Lung (tissue), 11 donors: ENCODE measurements at regions not wholly inside any gene's neighbourhood (a gene's known extent, or its start where the extent isn't known, plus 50 kb on each side); places are given as distances from the start of the nearest gene placed in this dataset.

ENCODE experiments used
- ATAC-seq: fragments of 200-7000 bp; cut with Tn5 transposase; one replicate; pipeline ENCODE4 v1.9.1; 2020; ENCODE audit warnings: moderate number of reproducible peaks; ENCODE audit not compliant: insufficient read depth, low FRiP score
- DNase-seq, 3 donors: peaks; one replicate each; pipeline ENCODE4 v3.0.0-alpha.2; 2013 to 2017
- H3K27ac ChIP-seq, 2 donors: one replicate each; pipeline ENCODE4 v1.5.1; 2013; ENCODE audit warnings: mild to moderate bottlenecking in 2 of 2, moderate library complexity in 2 of 2, control low read depth in 1 of 2, inconsistent platforms in 1 of 2, low read depth in 1 of 2, low read length in 1 of 2
- H3K27me3 ChIP-seq, 3 donors: one replicate each; pipeline ENCODE4 v1.5.1; 2013; ENCODE audit warnings: low read length in 2 of 3; ENCODE audit not compliant: control insufficient read depth in 3 of 3, insufficient read depth in 3 of 3
- H3K36me3 ChIP-seq, 4 donors: one replicate each; pipeline ENCODE4 v1.5.1; 2013; ENCODE audit warnings: low read length in 4 of 4, mild to moderate bottlenecking in 1 of 4, moderate library complexity in 1 of 4; ENCODE audit not compliant: control insufficient read depth in 4 of 4, insufficient read depth in 4 of 4
- H3K4me1 ChIP-seq, 5 donors: one replicate each; pipeline ENCODE4 v1.5.1; 2013; ENCODE audit warnings: low read length in 5 of 5, mild to moderate bottlenecking in 2 of 5, moderate library complexity in 1 of 5; ENCODE audit not compliant: control insufficient read depth in 5 of 5, insufficient read depth in 5 of 5
- H3K4me3 ChIP-seq: one replicate; pipeline ENCODE4 v1.5.1; 2013; ENCODE audit warnings: mild to moderate bottlenecking, control low read depth, moderate library complexity
- H3K9ac ChIP-seq, 2 donors: one replicate each; pipeline ENCODE4 v1.5.1; 2013; ENCODE audit warnings: low read length in 2 of 2, control low read depth in 1 of 2; ENCODE audit not compliant: insufficient read depth in 1 of 2
- H3K9me3 ChIP-seq, 4 donors: one replicate each; pipeline ENCODE4 v1.5.1; 2013; ENCODE audit warnings: low read length in 3 of 4, mild to moderate bottlenecking in 1 of 4, moderate library complexity in 1 of 4; ENCODE audit not compliant: control insufficient read depth in 4 of 4, insufficient read depth in 3 of 4
- whole genome bisulfite sequencing, 2 donors: extraction: QIAGEN DNeasy Blood & Tissue Kit; methylation state at CpG; one replicate each; pipeline ENCODE4 v1.1.7; 2013; 5-methylcytosine and 5-hydroxymethylcytosine counted together
- TF ChIP-seq, protein P1 (sequence below): IDR thresholded peaks from 2 replicates; pipeline ENCODE4 v1.5.1; 2012; ENCODE audit warnings: mild to moderate bottlenecking; ENCODE audit errors: control extremely low read depth, extremely low read depth
- donor health status: control.
- donor health status: control.
- donor health status: Bipolar disorder and iron deficiency.
- donor health status: healthy.
- donor health status: DM: yes; HTN: yes; CAD: no.

DNA sequence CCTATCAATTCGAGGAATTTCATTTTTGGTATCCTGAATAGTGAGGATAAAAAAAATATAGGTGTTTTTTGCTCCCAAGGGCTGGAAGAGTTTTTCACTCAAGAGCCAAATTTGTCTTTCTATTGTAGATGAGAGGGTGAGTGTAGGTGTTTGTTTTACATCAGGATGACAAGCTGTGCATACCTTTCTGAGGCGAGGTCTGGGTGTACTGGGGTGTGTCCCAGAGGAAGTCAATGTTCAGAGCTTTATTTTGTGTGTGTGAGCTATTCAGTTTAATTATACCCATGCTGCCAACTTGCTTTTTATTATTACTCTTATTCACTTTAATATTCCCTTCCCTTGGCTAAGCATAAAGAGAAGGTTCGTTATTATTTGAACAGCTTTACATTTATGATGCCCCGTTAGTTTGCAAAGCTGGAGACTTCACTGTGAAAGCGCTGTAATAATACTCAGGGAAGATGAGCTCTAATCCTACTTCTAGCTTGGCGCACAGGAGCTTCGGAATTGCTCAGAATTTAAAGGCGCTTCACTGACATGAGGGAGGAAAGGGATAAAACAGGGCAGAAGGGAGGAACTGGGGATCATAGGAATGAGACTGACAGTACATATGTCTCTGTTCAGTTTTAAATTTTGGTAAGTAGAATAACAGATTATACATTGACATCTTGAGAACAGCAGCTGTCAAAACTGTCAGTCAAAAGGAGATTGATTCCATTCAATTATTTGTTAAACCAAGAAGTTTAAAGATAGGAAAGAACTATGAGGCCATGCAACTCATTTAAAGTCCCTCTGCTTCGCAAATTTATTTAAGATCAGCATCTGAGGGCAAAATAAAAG is 117.7 kb upstream of the TP63 start:
- Histone ChIP-seq H3K9ac (no peak overlapping the region), H3K9me3 (peaks cover 0 to 7% (median 0%) of the 10 kb centered on the region in 4 donors), H3K4me3 (no peak overlapping the region), H3K27me3 (no peaks in the 10 kb centered on the region), H3K27ac (no peak overlapping the region), H3K36me3 (no peaks in the 10 kb centered on the region), H3K4me1 (no peaks in the 10 kb centered on the region)
- 71 to 82% methylated on average over 9 of the region's 9 CpGs for WGBS, 2 donors
- DNase-seq (no peak), ATAC-seq (no peak)
- TF ChIP-seq, protein P1, sequence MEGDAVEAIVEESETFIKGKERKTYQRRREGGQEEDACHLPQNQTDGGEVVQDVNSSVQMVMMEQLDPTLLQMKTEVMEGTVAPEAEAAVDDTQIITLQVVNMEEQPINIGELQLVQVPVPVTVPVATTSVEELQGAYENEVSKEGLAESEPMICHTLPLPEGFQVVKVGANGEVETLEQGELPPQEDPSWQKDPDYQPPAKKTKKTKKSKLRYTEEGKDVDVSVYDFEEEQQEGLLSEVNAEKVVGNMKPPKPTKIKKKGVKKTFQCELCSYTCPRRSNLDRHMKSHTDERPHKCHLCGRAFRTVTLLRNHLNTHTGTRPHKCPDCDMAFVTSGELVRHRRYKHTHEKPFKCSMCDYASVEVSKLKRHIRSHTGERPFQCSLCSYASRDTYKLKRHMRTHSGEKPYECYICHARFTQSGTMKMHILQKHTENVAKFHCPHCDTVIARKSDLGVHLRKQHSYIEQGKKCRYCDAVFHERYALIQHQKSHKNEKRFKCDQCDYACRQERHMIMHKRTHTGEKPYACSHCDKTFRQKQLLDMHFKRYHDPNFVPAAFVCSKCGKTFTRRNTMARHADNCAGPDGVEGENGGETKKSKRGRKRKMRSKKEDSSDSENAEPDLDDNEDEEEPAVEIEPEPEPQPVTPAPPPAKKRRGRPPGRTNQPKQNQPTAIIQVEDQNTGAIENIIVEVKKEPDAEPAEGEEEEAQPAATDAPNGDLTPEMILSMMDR, result no peak

DNA sequence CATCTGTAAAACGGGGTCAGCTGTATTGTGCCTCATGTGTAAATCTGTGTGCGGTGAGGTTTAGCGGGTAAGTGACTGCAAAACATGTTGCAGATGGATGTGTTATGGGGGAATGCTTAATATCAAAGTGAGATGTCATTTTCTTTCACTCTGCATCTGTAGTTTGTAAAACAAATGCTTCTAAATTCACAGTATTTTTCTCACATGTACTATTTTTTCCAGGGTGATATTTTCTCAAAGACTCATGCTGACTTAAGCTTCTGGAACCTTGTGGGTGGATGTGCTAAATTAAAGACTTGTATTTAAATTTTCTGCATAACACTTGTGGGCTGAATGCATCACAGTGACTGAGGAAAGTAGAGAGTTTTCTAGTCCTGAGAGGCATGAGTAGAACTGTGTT is 115.2 kb upstream of the TP63 start:
- ATAC-seq (no peak), DNase-seq (no peak)
- WGBS, 2 donors, result 84% methylated on average over 3 of the region's 3 CpGs
- TF ChIP-seq, protein P1, result no peak
- H3K4me3 ChIP-seq, result no peak overlapping the region
- H3K27me3 ChIP-seq, result no peaks in the 10 kb centered on the region
- no peaks in the 10 kb centered on the region for H3K36me3 ChIP-seq
- H3K9ac ChIP-seq, result no peak overlapping the region
- H3K4me1 ChIP-seq, result no peaks in the 10 kb centered on the region
- H3K27ac ChIP-seq, result no peak overlapping the region
- H3K9me3 ChIP-seq, result peaks cover 0 to 7% (median 0%) of the 10 kb centered on the region in 4 donors

DNA sequence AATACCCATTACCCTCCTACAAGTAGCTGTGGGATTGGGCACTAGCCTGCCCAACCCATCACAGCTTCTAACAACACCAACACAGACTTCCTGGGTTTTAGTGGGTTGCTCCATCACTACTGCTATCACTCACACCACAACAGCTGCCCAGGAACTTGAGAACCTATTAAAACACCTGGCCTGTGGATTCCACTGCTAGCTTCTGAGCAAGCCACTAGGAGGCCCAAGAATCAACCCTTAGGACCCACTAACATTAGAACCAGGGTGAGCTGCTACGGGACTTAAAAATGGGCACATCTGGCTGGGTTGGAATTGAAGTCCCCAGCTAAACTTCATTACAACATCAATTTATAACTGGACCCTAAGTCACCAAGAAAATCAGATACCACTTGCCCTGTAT is 113.2 kb upstream of the TP63 start:
- H3K27ac ChIP-seq, result no peak overlapping the region
- ATAC-seq, result no peak
- H3K4me1 ChIP-seq, result no peaks in the 10 kb centered on the region
- no peak overlapping the region for H3K9ac ChIP-seq
- TF ChIP-seq, protein P1, result no peak
- H3K4me3 ChIP-seq, result no peak overlapping the region
- peaks cover 0 to 7% (median 0%) of the 10 kb centered on the region in 4 donors for H3K9me3 ChIP-seq
- H3K27me3 ChIP-seq, result no peaks in the 10 kb centered on the region
- H3K36me3 ChIP-seq, result no peaks in the 10 kb centered on the region
- 97% methylated on average over 1 of the region's 1 CpG for WGBS, 2 donors
- no peak for DNase-seq
